SK-N-SH treated with all-trans-retinoic acid at 6 μM for 48 hours (cell line): ENCODE measurements at regions not wholly inside any gene's neighbourhood (a gene's known extent, or its start where the extent isn't known, plus 50 kb on each side); places are given as distances from the start of the nearest gene placed in this dataset.

Experiments
- ATAC-seq: fragments of 200-7000 bp; cut with Tn5 transposase; 3 replicates; pipeline ENCODE4 v1.9.1; 2020; ENCODE audit warnings: mild to moderate bottlenecking, moderate library complexity
- ARNTL ChIP-seq: fragments of 450-650 bp; formaldehyde crosslinking; IDR thresholded peaks from 2 replicates; pipeline ENCODE4 v1.5.0; 2020; ENCODE audit warnings: low read depth, mild to moderate bottlenecking, moderate library complexity, borderline replicate concordance
- CSDC2 ChIP-seq: fragments of 250-450 bp; sonication (Bioruptor Pico); IDR thresholded peaks from 2 replicates; pipeline ENCODE4 v1.5.0; 2020; ENCODE audit warnings: mild to moderate bottlenecking, moderate library complexity
- ESRRG ChIP-seq: fragments of 250-450 bp; sonication (Bioruptor Pico); IDR thresholded peaks from 2 replicates; pipeline ENCODE4 v1.6.1; 2021; ENCODE audit warnings: mild to moderate bottlenecking
- ISL1 ChIP-seq: fragments of 250-450 bp; sonication (Bioruptor Pico); IDR thresholded peaks from 2 replicates; pipeline ENCODE4 v2.1.2; 2022; ENCODE audit warnings: mild to moderate bottlenecking, moderate library complexity
- OSR1 ChIP-seq: fragments of 250-450 bp; sonication (Bioruptor Pico); IDR thresholded peaks from 2 replicates; pipeline ENCODE4 v1.8.0; 2022; ENCODE audit warnings: moderate library complexity, mild to moderate bottlenecking, inconsistent platforms
- PPARA ChIP-seq: fragments of 250-450 bp; sonication (Bioruptor Pico); IDR thresholded peaks from 2 replicates; pipeline ENCODE4 v1.5.0; 2020; ENCODE audit warnings: mild to moderate bottlenecking, borderline replicate concordance
- RARB ChIP-seq: fragments of 250-450 bp; sonication (Bioruptor Pico); IDR thresholded peaks from 2 replicates; pipeline ENCODE4 v1.8.0; 2021; ENCODE audit warnings: mild to moderate bottlenecking, moderate library complexity
- SNAI2 ChIP-seq: fragments of 250-450 bp; sonication (Bioruptor Pico); IDR thresholded peaks from 2 replicates; pipeline ENCODE4 v1.5.0; 2020; ENCODE audit warnings: mild to moderate bottlenecking, moderate library complexity
- TCF4 ChIP-seq: fragments of 250-450 bp; sonication (Bioruptor Pico); IDR thresholded peaks from 2 replicates; pipeline ENCODE4 v1.8.0; 2021; ENCODE audit warnings: mild to moderate bottlenecking, moderate library complexity, borderline replicate concordance
- TOX ChIP-seq: fragments of 250-450 bp; sonication (Bioruptor Pico); IDR thresholded peaks from 2 replicates; pipeline ENCODE4 v1.8.0; 2021; ENCODE audit warnings: mild to moderate bottlenecking, moderate library complexity, borderline replicate concordance
- ZC3H10 ChIP-seq: fragments of 250-450 bp; sonication (Bioruptor Pico); IDR thresholded peaks from 2 replicates; pipeline ENCODE4 v1.5.1; 2021; ENCODE audit warnings: mild to moderate bottlenecking, moderate library complexity
- ZFP3 ChIP-seq: fragments of 250-450 bp; sonication (Bioruptor Pico); IDR thresholded peaks from 2 replicates; pipeline ENCODE4 v1.5.0; 2020; ENCODE audit warnings: mild to moderate bottlenecking, moderate library complexity
- ZFP30 ChIP-seq: fragments of 450-650 bp; formaldehyde crosslinking; IDR thresholded peaks from 2 replicates; pipeline ENCODE4 v1.5.0; 2022; ENCODE audit warnings: mild to moderate bottlenecking, moderate library complexity
- ZNF70 ChIP-seq: fragments of 450-650 bp; formaldehyde crosslinking; IDR thresholded peaks from 2 replicates; pipeline ENCODE4 v1.5.0; 2020; ENCODE audit warnings: mild to moderate bottlenecking, moderate library complexity
- ZNF8 ChIP-seq: fragments of 450-650 bp; formaldehyde crosslinking; IDR thresholded peaks from 2 replicates; pipeline ENCODE4 v1.5.0; 2020; ENCODE audit warnings: mild to moderate bottlenecking, moderate library complexity
- TF ChIP-seq, protein P1 (sequence below): fragments of 250-450 bp; sonication (Bioruptor Pico); IDR thresholded peaks from 2 replicates; pipeline ENCODE4 v1.5.1; 2020; ENCODE audit warnings: low read depth, mild to moderate bottlenecking, moderate library complexity
- TF ChIP-seq, protein P2 (sequence below): fragments of 250-450 bp; sonication (Bioruptor Pico); IDR thresholded peaks from 2 replicates; pipeline ENCODE4 v1.5.1; 2021; ENCODE audit warnings: mild to moderate bottlenecking, moderate library complexity
- TF ChIP-seq, protein P3 (sequence below): fragments of 250-450 bp; sonication (Bioruptor Pico); IDR thresholded peaks from 2 replicates; pipeline ENCODE4 v1.8.0; 2021; ENCODE audit warnings: low read depth, mild to moderate bottlenecking, moderate library complexity, borderline replicate concordance
- TF ChIP-seq, protein P4 (sequence below): fragments of 250-450 bp; sonication (Bioruptor Pico); IDR thresholded peaks from 2 replicates; pipeline ENCODE4 v1.5.0; 2020; ENCODE audit warnings: mild to moderate bottlenecking, moderate library complexity
- TF ChIP-seq, protein P5 (sequence below): fragments of 250-450 bp; sonication (Bioruptor Pico); IDR thresholded peaks from 2 replicates; pipeline ENCODE4 v1.8.0; 2020; ENCODE audit warnings: mild to moderate bottlenecking, moderate library complexity, borderline replicate concordance

DNA sequence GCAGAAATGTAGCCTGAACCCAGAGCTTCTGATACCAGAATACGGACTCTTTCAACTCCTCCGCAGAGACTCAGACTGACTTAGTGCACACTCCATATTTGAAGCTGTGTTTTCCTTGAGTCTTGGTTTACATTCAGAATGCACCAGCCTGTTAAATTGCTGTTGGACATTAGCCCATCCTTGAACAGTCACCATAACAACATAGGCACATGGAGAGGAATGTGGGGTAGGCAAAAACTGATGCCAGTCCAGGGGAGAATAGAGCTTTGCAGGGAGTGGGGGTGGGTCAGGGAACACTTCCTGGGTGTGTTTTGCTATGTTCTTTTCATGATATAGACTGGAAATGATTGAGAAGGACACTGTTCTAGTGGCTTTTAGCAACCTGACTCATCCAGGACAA, 76.3 kb upstream of the CACNA1E start:
- no peak for ATAC-seq
- TF ChIP-seq SNAI2 (CRISPR knock-in tag), result no peak
- TF ChIP-seq CSDC2, result no peak
- TF ChIP-seq TOX, result no peak
- TF ChIP-seq RARB (CRISPR knock-in tag), result no peak
- TF ChIP-seq ZFP30 (CRISPR knock-in tag), result no peak
- TF ChIP-seq, protein P1, sequence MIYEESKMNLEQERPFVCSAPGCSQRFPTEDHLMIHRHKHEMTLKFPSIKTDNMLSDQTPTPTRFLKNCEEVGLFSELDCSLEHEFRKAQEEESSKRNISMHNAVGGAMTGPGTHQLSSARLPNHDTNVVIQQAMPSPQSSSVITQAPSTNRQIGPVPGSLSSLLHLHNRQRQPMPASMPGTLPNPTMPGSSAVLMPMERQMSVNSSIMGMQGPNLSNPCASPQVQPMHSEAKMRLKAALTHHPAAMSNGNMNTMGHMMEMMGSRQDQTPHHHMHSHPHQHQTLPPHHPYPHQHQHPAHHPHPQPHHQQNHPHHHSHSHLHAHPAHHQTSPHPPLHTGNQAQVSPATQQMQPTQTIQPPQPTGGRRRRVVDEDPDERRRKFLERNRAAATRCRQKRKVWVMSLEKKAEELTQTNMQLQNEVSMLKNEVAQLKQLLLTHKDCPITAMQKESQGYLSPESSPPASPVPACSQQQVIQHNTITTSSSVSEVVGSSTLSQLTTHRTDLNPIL, result no peak

DNA sequence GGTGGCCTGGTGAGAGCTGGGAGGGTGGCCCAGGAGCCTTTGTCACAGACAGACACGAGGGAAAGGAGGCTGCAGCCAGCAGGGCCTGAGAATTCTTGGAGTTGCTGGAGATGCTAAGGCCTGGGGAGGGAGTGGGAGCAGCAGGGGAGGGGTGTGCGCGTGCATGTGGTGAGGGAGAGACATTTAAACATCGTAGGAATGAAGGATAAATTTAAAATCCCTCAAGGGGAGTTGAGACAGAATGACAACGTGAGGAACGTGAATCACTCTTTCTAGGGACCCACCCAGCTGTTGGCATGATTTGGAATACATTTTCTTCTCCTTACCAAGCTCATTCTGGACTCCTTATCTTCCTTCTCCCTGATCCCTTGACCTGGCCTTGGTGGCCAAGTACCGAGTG, 73.3 kb upstream of the CACNA1E start:
- ATAC-seq, result no peak
- TF ChIP-seq ISL1 (CRISPR knock-in tag) (no peak), OSR1 (CRISPR knock-in tag) (no peak), RARB (CRISPR knock-in tag) (no peak), ZNF70 (CRISPR knock-in tag) (no peak)
- TF ChIP-seq, protein P2, sequence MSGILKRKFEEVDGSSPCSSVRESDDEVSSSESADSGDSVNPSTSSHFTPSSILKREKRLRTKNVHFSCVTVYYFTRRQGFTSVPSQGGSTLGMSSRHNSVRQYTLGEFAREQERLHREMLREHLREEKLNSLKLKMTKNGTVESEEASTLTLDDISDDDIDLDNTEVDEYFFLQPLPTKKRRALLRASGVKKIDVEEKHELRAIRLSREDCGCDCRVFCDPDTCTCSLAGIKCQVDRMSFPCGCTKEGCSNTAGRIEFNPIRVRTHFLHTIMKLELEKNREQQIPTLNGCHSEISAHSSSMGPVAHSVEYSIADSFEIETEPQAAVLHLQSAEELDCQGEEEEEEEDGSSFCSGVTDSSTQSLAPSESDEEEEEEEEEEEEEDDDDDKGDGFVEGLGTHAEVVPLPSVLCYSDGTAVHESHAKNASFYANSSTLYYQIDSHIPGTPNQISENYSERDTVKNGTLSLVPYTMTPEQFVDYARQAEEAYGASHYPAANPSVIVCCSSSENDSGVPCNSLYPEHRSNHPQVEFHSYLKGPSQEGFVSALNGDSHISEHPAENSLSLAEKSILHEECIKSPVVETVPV (CRISPR knock-in tag), result no peak
- TF ChIP-seq, all 23 proteins: peak for 0

DNA sequence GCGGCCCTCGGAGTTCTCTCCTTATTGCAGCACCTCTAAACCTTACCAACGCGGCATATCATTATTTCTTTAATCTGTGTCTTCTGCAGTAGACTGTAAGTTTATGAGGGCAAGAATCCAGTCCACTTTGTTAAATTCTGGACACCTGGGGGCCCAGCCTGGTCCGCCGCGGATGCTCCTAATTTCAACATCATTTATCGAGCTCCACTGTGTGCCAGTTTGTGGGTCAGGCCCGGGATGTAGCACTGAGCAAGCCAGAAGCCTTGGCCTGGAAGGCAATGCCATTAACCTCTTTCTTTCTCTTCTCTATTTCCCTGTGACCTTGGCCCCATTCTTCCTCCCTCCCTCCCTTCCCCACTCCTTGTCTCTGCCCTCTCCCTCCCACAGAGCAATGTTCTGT, 70.6 kb upstream of the CACNA1E start:
- no peak for ATAC-seq
- TF ChIP-seq, protein P3, sequence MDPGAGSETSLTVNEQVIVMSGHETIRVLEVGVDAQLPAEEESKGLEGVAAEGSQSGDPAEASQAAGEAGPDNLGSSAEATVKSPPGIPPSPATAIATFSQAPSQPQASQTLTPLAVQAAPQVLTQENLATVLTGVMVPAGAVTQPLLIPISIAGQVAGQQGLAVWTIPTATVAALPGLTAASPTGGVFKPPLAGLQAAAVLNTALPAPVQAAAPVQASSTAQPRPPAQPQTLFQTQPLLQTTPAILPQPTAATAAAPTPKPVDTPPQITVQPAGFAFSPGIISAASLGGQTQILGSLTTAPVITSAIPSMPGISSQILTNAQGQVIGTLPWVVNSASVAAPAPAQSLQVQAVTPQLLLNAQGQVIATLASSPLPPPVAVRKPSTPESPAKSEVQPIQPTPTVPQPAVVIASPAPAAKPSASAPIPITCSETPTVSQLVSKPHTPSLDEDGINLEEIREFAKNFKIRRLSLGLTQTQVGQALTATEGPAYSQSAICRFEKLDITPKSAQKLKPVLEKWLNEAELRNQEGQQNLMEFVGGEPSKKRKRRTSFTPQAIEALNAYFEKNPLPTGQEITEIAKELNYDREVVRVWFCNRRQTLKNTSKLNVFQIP (CRISPR knock-in tag), result no peak
- TF ChIP-seq ARNTL (no peak), ESRRG (CRISPR knock-in tag) (no peak), OSR1 (CRISPR knock-in tag) (no peak), TCF4 (CRISPR knock-in tag) (no peak), RARB (CRISPR knock-in tag) (no peak)
- TF ChIP-seq, protein P1, result no peak

DNA sequence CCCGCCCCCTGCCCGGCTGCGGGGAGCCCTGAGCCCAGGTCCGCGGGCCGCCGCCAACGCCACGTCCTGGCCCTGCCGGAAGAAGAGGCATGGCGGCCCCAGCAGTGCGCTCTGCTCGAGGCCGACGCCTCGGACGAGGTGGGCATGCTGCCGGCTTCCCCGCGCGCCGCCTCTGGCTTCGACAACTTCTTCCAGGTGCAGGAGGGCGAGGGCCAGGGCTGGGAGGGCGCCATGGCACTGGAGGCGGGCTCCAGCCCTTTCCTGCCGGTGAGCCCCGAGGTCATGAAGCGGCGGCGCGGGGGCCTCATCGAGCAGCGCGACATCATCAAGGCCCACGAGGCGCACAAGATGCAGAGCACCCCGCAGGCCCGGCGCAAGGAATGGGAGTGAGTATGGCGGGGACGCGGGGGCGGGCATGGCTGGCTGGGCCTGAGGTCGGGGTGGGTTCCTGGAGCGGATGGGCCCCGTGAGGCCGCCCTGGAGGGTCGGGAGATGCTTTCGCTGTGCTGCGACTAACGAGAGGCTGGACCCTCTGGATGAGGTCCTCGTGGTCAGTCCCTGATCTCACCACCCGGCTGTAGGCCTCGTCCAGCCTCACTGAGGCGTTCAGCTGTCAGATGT, 70.0 kb upstream of the CACNA1E start:
- ATAC-seq, result no peak
- TF ChIP-seq, protein P1, result no peak
- TF ChIP-seq CSDC2 (no peak), ZFP3 (CRISPR knock-in tag) (no peak), SNAI2 (CRISPR knock-in tag) (no peak), ZNF8 (CRISPR knock-in tag) (no peak), ARNTL (no peak), ZC3H10 (CRISPR knock-in tag) (no peak), ISL1 (CRISPR knock-in tag) (no peak), ESRRG (CRISPR knock-in tag) (no peak), OSR1 (CRISPR knock-in tag) (no peak), ZFP30 (CRISPR knock-in tag) (no peak), PPARA (CRISPR knock-in tag) (no peak), TOX (no peak)
- TF ChIP-seq, protein P4, sequence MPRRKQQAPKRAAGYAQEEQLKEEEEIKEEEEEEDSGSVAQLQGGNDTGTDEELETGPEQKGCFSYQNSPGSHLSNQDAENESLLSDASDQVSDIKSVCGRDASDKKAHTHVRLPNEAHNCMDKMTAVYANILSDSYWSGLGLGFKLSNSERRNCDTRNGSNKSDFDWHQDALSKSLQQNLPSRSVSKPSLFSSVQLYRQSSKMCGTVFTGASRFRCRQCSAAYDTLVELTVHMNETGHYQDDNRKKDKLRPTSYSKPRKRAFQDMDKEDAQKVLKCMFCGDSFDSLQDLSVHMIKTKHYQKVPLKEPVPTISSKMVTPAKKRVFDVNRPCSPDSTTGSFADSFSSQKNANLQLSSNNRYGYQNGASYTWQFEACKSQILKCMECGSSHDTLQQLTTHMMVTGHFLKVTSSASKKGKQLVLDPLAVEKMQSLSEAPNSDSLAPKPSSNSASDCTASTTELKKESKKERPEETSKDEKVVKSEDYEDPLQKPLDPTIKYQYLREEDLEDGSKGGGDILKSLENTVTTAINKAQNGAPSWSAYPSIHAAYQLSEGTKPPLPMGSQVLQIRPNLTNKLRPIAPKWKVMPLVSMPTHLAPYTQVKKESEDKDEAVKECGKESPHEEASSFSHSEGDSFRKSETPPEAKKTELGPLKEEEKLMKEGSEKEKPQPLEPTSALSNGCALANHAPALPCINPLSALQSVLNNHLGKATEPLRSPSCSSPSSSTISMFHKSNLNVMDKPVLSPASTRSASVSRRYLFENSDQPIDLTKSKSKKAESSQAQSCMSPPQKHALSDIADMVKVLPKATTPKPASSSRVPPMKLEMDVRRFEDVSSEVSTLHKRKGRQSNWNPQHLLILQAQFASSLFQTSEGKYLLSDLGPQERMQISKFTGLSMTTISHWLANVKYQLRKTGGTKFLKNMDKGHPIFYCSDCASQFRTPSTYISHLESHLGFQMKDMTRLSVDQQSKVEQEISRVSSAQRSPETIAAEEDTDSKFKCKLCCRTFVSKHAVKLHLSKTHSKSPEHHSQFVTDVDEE (CRISPR knock-in tag), result no peak
- TF ChIP-seq, protein P3 (CRISPR knock-in tag), result no peak
- TF ChIP-seq, protein P5, sequence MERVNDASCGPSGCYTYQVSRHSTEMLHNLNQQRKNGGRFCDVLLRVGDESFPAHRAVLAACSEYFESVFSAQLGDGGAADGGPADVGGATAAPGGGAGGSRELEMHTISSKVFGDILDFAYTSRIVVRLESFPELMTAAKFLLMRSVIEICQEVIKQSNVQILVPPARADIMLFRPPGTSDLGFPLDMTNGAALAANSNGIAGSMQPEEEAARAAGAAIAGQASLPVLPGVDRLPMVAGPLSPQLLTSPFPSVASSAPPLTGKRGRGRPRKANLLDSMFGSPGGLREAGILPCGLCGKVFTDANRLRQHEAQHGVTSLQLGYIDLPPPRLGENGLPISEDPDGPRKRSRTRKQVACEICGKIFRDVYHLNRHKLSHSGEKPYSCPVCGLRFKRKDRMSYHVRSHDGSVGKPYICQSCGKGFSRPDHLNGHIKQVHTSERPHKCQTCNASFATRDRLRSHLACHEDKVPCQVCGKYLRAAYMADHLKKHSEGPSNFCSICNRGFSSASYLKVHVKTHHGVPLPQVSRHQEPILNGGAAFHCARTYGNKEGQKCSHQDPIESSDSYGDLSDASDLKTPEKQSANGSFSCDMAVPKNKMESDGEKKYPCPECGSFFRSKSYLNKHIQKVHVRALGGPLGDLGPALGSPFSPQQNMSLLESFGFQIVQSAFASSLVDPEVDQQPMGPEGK (CRISPR knock-in tag), result no peak
